ENCODE measurements at regions not wholly inside any gene's neighbourhood (a gene's known extent, or its start where the extent isn't known, plus 50 kb on each side); places are given as distances from the start of the nearest gene placed in this dataset.

- DNase-seq (ENCODE audit: low read depth in 1 of 2, low spot score in 1 of 2) (no peak), FAIRE-seq (no peak), ATAC-seq (no peak)
- CTCF ChIA-PET = no interaction called here
- Histone ChIP-seq H3K4me3 (no peak overlapping the region), H3K9me3 (no peaks in the 10 kb centered on the region), H3K27ac (no peak overlapping the region), H3K4me1 (no peaks in the 10 kb centered on the region), H3K4me2 (no peak overlapping the region)
- 51% methylated on average over 5 of the region's 5 CpGs for WGBS (ENCODE audit: missing lambda C conversion rate)
- POLR2A ChIA-PET = no interaction called here
- no peak for TF ChIP-seq SREBF2 (IDR thresholded peaks at IDR 0.05)
Measured at GRCh38 chr7:41465571-41465970, 237.3 kb downstream of the INHBA start.

- CTCF ChIA-PET = no interaction called here
- FAIRE-seq = no peak
- WGBS (ENCODE audit: missing lambda C conversion rate) = 45% methylated on average over 3 of the region's 3 CpGs
Measured at GRCh38 chr7:41463770-41464470, 239.0 kb downstream of the INHBA start.

GRCh38 chr7:41459623-41460261, 243.1 kb downstream of the INHBA start:
- Histone ChIP-seq H3K4me2 (no peak overlapping the region), H3K9me3 (no peaks in the 10 kb centered on the region), H3K27ac (no peak overlapping the region), H3K4me1 (no peaks in the 10 kb centered on the region), H3K4me3 (no peak overlapping the region)
- FAIRE-seq = no peak
- ChIA-PET CTCF (interaction anchor here (0.8 kb wide), 1 partner anchor 334 kb away, joined by 3 read pairs; no protein-coding TSS in a partner anchor), POLR2A (no interaction called here)
- DNase-seq (ENCODE audit: low read depth in 1 of 2, low spot score in 1 of 2) = no peak
- ATAC-seq = no peak
- TF ChIP-seq ATOH8 (CRISPR knock-in tag; IDR thresholded peaks at IDR 0.05; ENCODE audit: low read depth) (no peak), HES2 (IDR thresholded peaks at IDR 0.05) (no peak), CBX2 (IDR thresholded peaks at IDR 0.05; ENCODE audit: borderline replicate concordance, low read depth) (no peak), EHMT2 (IDR thresholded peaks at IDR 0.05; ENCODE audit: low read depth) (no peak), MAZ (IDR thresholded peaks at IDR 0.05; ENCODE audit: borderline replicate concordance, low read depth, low read length) (no peak)
- 14% methylated on average over 7 of the region's 8 CpGs for WGBS (ENCODE audit: missing lambda C conversion rate)

More at GRCh38 chr7:41463770-41464470, 239.0 kb downstream of the INHBA start:
- TF ChIP-seq HDAC2 (IDR thresholded peaks at IDR 0.05) = no peak
- TF ChIP-seq CEBPB (IDR thresholded peaks at IDR 0.05) = no peak
- no peak for TF ChIP-seq MAZ (IDR thresholded peaks at IDR 0.05; ENCODE audit: borderline replicate concordance, low read depth, low read length)
- no peaks in the 10 kb centered on the region for H3K9me3 ChIP-seq
- POLR2A ChIA-PET = no interaction called here
- no peak overlapping the region for H3K27ac ChIP-seq
- DNase-seq (ENCODE audit: low read depth in 1 of 2, low spot score in 1 of 2) (no peak), ATAC-seq (no peak)
- H3K4me2 ChIP-seq = no peak overlapping the region
- H3K4me1 ChIP-seq = no peaks in the 10 kb centered on the region
- H3K4me3 ChIP-seq = no peak overlapping the region

- POLR2A ChIA-PET = no interaction called here
- H3K4me2 ChIP-seq = no peak overlapping the region
- no peak for DNase-seq (ENCODE audit: low read depth in 1 of 2, low spot score in 1 of 2)
Measured at GRCh38 chr7:41459183-41459582, 243.7 kb downstream of the INHBA start.

More at GRCh38 chr7:41459183-41459582, 243.7 kb downstream of the INHBA start:
- Histone ChIP-seq H3K27ac (no peak overlapping the region), H3K4me3 (no peak overlapping the region), H3K9me3 (no peaks in the 10 kb centered on the region), H3K4me1 (no peaks in the 10 kb centered on the region)
- WGBS (ENCODE audit: missing lambda C conversion rate) = 8% methylated on average over 5 of the region's 5 CpGs
- FAIRE-seq (no peak), ATAC-seq (no peak)
- no peak for TF ChIP-seq MAFK (IDR thresholded peaks at IDR 0.05; ENCODE audit: partially characterized antibody)
- no peak for TF ChIP-seq CHD2 (IDR thresholded peaks at IDR 0.05; ENCODE audit: low read length, partially characterized antibody)
- TF ChIP-seq HDAC2 (IDR thresholded peaks at IDR 0.05) = no peak
- no peak for TF ChIP-seq ELK1 (IDR thresholded peaks at IDR 0.05; ENCODE audit: low read depth, low read length)
- TF ChIP-seq ZNF302 (CRISPR knock-in tag; IDR thresholded peaks at IDR 0.05) = no peak
- TF ChIP-seq RAD21 (conservative IDR thresholded peaks at IDR 0.05 in 1 of 2, IDR thresholded peaks at IDR 0.05 in 1 of 2) = no peak
- TF ChIP-seq RARB (CRISPR knock-in tag; IDR thresholded peaks at IDR 0.05) = no peak
- TF ChIP-seq CBX8 (IDR thresholded peaks at IDR 0.05) = no peak
- TF ChIP-seq EHMT2 (IDR thresholded peaks at IDR 0.05; ENCODE audit: low read depth) = no peak
- TF ChIP-seq USF2 (IDR thresholded peaks at IDR 0.05) = no peak
- TF ChIP-seq KDM5A (IDR thresholded peaks at IDR 0.05) = no peak
- no peak for TF ChIP-seq BHLHE40 (IDR thresholded peaks at IDR 0.05; ENCODE audit: low read depth, low read length)
- no peak for TF ChIP-seq JUN (IDR thresholded peaks at IDR 0.05)
- TF ChIP-seq SREBF2 (IDR thresholded peaks at IDR 0.05) = no peak
- no peak for TF ChIP-seq CHD4 (IDR thresholded peaks at IDR 0.05; ENCODE audit: borderline replicate concordance)
- no peak for TF ChIP-seq ZSCAN20 (CRISPR knock-in tag; IDR thresholded peaks at IDR 0.05)
- CTCF ChIA-PET = interaction anchor here (0.8 kb wide), 1 partner anchor 333 kb away, joined by 3 read pairs; no protein-coding TSS in a partner anchor

Measured in A549 (cell line).